ENCODE measurements at regions not wholly inside any gene's neighbourhood (a gene's known extent, or its start where the extent isn't known, plus 50 kb on each side); places are given as distances from the start of the nearest gene placed in this dataset.

GRCh38 chr17:51555153-51555552 is 294.8 kb downstream of the UTP18 start:
- H2AK5ac ChIP-seq (ENCODE audit: low read length): no peak overlapping the region
- no peak overlapping the region for H3K4ac ChIP-seq (ENCODE audit: low read depth, low read length)
- H3K4me2 ChIP-seq (ENCODE audit: low read length): no peak overlapping the region
- no peak overlapping the region for H3K9ac ChIP-seq (ENCODE audit: low read length)
- no peak overlapping the region for H3K4me3 ChIP-seq (ENCODE audit: low read depth, low read length)
- no peak overlapping the region for H4K8ac ChIP-seq (ENCODE audit: low read depth, low read length)
- H3K36me3 ChIP-seq (ENCODE audit: control insufficient read depth in 1 of 2, insufficient read depth in 2 of 2, low read length in 2 of 2): no peaks in the 10 kb centered on the region
- no peak overlapping the region for H2BK12ac ChIP-seq (ENCODE audit: low read length)
- WGBS (ENCODE audit: extremely low coverage, insufficient coverage, insufficient read length): no CpG with 5 or more reads among the region's 1 CpG
- no peak overlapping the region for H3K14ac ChIP-seq (ENCODE audit: low read length)
- H3K4me1 ChIP-seq (ENCODE audit: control insufficient read depth in 1 of 2, insufficient read depth in 2 of 2, low read length in 2 of 2): no peaks in the 10 kb centered on the region
- H3K23ac ChIP-seq (ENCODE audit: low read length): no peak overlapping the region
- H4K91ac ChIP-seq (ENCODE audit: low read depth, low read length): no peak overlapping the region
- no peaks in the 10 kb centered on the region for H3K27me3 ChIP-seq (ENCODE audit: insufficient read depth, low read length)
- no peak overlapping the region for H3K18ac ChIP-seq (ENCODE audit: low read length)
- H3K79me1 ChIP-seq (ENCODE audit: low read length): no peaks in the 10 kb centered on the region
- H3K9me3 ChIP-seq (ENCODE audit: insufficient read depth, low read depth, low read length): no peaks in the 10 kb centered on the region
- DNase-seq: no peak
- no peak overlapping the region for H2BK5ac ChIP-seq (ENCODE audit: low read depth, low read length, poor library complexity)
- H2BK120ac ChIP-seq (ENCODE audit: insufficient read depth, low read length, poor library complexity): no peak overlapping the region
- H3K79me2 ChIP-seq (ENCODE audit: control insufficient read depth, insufficient read depth, low read length, poor library complexity): no peaks in the 10 kb centered on the region
- H4K12ac ChIP-seq (ENCODE audit: low read depth, low read length): no peak overlapping the region
- H3K27ac ChIP-seq (ENCODE audit: low read depth, low read length): no peak overlapping the region
- H2AFZ ChIP-seq (ENCODE audit: insufficient read depth, low read length, poor library complexity): no peak overlapping the region

- Histone ChIP-seq H3K4me1 (ENCODE audit: control insufficient read depth in 1 of 2, insufficient read depth in 2 of 2, low read length in 2 of 2) (no peaks in the 10 kb centered on the region), H3K27ac (ENCODE audit: low read depth, low read length) (no peak overlapping the region), H3K4me2 (ENCODE audit: low read length) (no peak overlapping the region), H4K12ac (ENCODE audit: low read depth, low read length) (no peak overlapping the region), H3K18ac (ENCODE audit: low read length) (no peak overlapping the region), H2BK12ac (ENCODE audit: low read length) (no peak overlapping the region), H3K9ac (ENCODE audit: low read length) (no peak overlapping the region), H3K4me3 (ENCODE audit: low read depth, low read length) (no peak overlapping the region), H2BK5ac (ENCODE audit: low read depth, low read length, poor library complexity) (no peak overlapping the region), H2BK120ac (ENCODE audit: insufficient read depth, low read length, poor library complexity) (no peak overlapping the region), H3K27me3 (ENCODE audit: insufficient read depth, low read length) (no peaks in the 10 kb centered on the region), H4K8ac (ENCODE audit: low read depth, low read length) (no peak overlapping the region), H3K14ac (ENCODE audit: low read length) (no peak overlapping the region), H2AK5ac (ENCODE audit: low read length) (no peak overlapping the region), H3K79me1 (ENCODE audit: low read length) (no peaks in the 10 kb centered on the region), H4K91ac (ENCODE audit: low read depth, low read length) (no peak overlapping the region), H3K9me3 (ENCODE audit: insufficient read depth, low read depth, low read length) (no peaks in the 10 kb centered on the region), H3K4ac (ENCODE audit: low read depth, low read length) (no peak overlapping the region), H3K79me2 (ENCODE audit: control insufficient read depth, insufficient read depth, low read length, poor library complexity) (no peaks in the 10 kb centered on the region), H3K23ac (ENCODE audit: low read length) (no peak overlapping the region), H3K36me3 (ENCODE audit: control insufficient read depth in 1 of 2, insufficient read depth in 2 of 2, low read length in 2 of 2) (no peaks in the 10 kb centered on the region), H2AFZ (ENCODE audit: insufficient read depth, low read length, poor library complexity) (no peak overlapping the region)
- WGBS (ENCODE audit: extremely low coverage, insufficient coverage, insufficient read length): no CpG with 5 or more reads among the region's 3 CpGs
- no peak for DNase-seq
Measured at GRCh38 chr17:51559778-51560177, 299.4 kb downstream of the UTP18 start.

GRCh38 chr17:51560398-51560797 is 300.1 kb downstream of the UTP18 start:
- Histone ChIP-seq H3K4me3 (ENCODE audit: low read depth, low read length) (no peak overlapping the region), H3K79me1 (ENCODE audit: low read length) (no peaks in the 10 kb centered on the region), H3K27me3 (ENCODE audit: insufficient read depth, low read length) (no peaks in the 10 kb centered on the region), H2AK5ac (ENCODE audit: low read length) (no peak overlapping the region), H3K4me1 (ENCODE audit: control insufficient read depth in 1 of 2, insufficient read depth in 2 of 2, low read length in 2 of 2) (no peaks in the 10 kb centered on the region), H3K9ac (ENCODE audit: low read length) (no peak overlapping the region), H2AFZ (ENCODE audit: insufficient read depth, low read length, poor library complexity) (no peak overlapping the region), H2BK120ac (ENCODE audit: insufficient read depth, low read length, poor library complexity) (no peak overlapping the region), H3K27ac (ENCODE audit: low read depth, low read length) (no peak overlapping the region), H3K36me3 (ENCODE audit: control insufficient read depth in 1 of 2, insufficient read depth in 2 of 2, low read length in 2 of 2) (no peaks in the 10 kb centered on the region), H4K8ac (ENCODE audit: low read depth, low read length) (no peak overlapping the region), H4K91ac (ENCODE audit: low read depth, low read length) (no peak overlapping the region), H3K4me2 (ENCODE audit: low read length) (no peak overlapping the region), H2BK5ac (ENCODE audit: low read depth, low read length, poor library complexity) (no peak overlapping the region), H4K12ac (ENCODE audit: low read depth, low read length) (no peak overlapping the region), H3K14ac (ENCODE audit: low read length) (no peak overlapping the region), H3K23ac (ENCODE audit: low read length) (no peak overlapping the region), H3K18ac (ENCODE audit: low read length) (no peak overlapping the region), H3K4ac (ENCODE audit: low read depth, low read length) (no peak overlapping the region), H3K9me3 (ENCODE audit: insufficient read depth, low read depth, low read length) (no peaks in the 10 kb centered on the region), H3K79me2 (ENCODE audit: control insufficient read depth, insufficient read depth, low read length, poor library complexity) (no peaks in the 10 kb centered on the region), H2BK12ac (ENCODE audit: low read length) (no peak overlapping the region)
- DNase-seq: no peak

DNA sequence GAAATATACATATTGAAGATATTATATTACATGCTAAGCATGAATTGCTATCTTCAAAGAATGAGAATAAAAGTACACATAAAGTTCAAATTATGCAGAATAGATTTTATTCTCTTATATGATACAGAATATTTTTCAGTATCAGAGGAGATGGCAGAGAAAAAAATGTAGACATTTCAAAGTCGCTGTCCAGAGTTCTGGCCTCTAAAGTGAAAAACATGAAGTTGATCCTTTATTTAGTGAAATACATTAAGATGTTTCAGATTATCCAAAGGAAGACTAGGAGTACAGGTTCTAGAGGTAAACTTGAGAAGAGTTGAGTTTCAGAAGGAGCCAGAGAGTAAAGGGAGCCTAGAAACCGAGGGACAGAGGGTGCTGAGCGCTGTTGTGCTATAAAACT is 303.6 kb downstream of the UTP18 start:
- H3K36me3 ChIP-seq (ENCODE audit: control insufficient read depth in 1 of 2, insufficient read depth in 2 of 2, low read length in 2 of 2): no peaks in the 10 kb centered on the region
- H3K27me3 ChIP-seq (ENCODE audit: insufficient read depth, low read length): no peaks in the 10 kb centered on the region
- H2BK120ac ChIP-seq (ENCODE audit: insufficient read depth, low read length, poor library complexity): no peak overlapping the region
- H3K4me1 ChIP-seq (ENCODE audit: control insufficient read depth in 1 of 2, insufficient read depth in 2 of 2, low read length in 2 of 2): no peaks in the 10 kb centered on the region
- no peak overlapping the region for H2BK12ac ChIP-seq (ENCODE audit: low read length)
- H3K14ac ChIP-seq (ENCODE audit: low read length): no peak overlapping the region
- no peaks in the 10 kb centered on the region for H3K9me3 ChIP-seq (ENCODE audit: insufficient read depth, low read depth, low read length)
- no CpG with 5 or more reads among the region's 3 CpGs for WGBS (ENCODE audit: extremely low coverage, insufficient coverage, insufficient read length)
- H4K8ac ChIP-seq (ENCODE audit: low read depth, low read length): no peak overlapping the region
- H3K79me1 ChIP-seq (ENCODE audit: low read length): no peaks in the 10 kb centered on the region
- H3K27ac ChIP-seq (ENCODE audit: low read depth, low read length): no peak overlapping the region
- no peak overlapping the region for H2BK5ac ChIP-seq (ENCODE audit: low read depth, low read length, poor library complexity)
- H4K91ac ChIP-seq (ENCODE audit: low read depth, low read length): no peak overlapping the region
- no peak overlapping the region for H2AK5ac ChIP-seq (ENCODE audit: low read length)
- H2AFZ ChIP-seq (ENCODE audit: insufficient read depth, low read length, poor library complexity): no peak overlapping the region
- no peak overlapping the region for H3K4me2 ChIP-seq (ENCODE audit: low read length)
- H3K9ac ChIP-seq (ENCODE audit: low read length): no peak overlapping the region
- no peak overlapping the region for H3K18ac ChIP-seq (ENCODE audit: low read length)
- no peak overlapping the region for H4K12ac ChIP-seq (ENCODE audit: low read depth, low read length)
- no peak overlapping the region for H3K23ac ChIP-seq (ENCODE audit: low read length)
- H3K4me3 ChIP-seq (ENCODE audit: low read depth, low read length): no peak overlapping the region
- no peak overlapping the region for H3K4ac ChIP-seq (ENCODE audit: low read depth, low read length)
- DNase-seq: no peak
- no peaks in the 10 kb centered on the region for H3K79me2 ChIP-seq (ENCODE audit: control insufficient read depth, insufficient read depth, low read length, poor library complexity)

DNA sequence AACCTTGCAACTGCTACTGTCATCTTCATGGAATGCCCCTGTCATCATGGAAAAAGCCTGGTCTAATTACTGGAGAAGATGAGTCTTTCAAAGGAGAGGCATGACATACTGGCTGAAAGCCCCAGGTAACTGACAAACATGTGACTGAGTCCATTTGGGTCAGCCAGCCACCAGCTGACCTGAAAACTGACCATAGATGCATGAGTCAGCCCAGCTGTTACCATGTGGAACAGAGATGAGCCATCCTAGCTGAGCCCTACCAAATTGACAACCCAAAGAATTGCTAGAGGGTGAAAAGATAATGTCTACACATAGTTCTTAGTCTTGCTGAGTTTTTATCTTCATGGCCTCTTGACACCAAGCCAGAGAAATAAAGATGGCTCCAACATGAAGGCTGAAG is 311.8 kb downstream of the UTP18 start:
- Histone ChIP-seq H3K4ac (ENCODE audit: low read depth, low read length) (no peak overlapping the region), H3K9me3 (ENCODE audit: insufficient read depth, low read depth, low read length) (peaks cover 5% of the 10 kb centered on the region), H3K23ac (ENCODE audit: low read length) (no peak overlapping the region), H2AK5ac (ENCODE audit: low read length) (no peak overlapping the region), H3K27ac (ENCODE audit: low read depth, low read length) (no peak overlapping the region), H3K4me1 (ENCODE audit: control insufficient read depth in 1 of 2, insufficient read depth in 2 of 2, low read length in 2 of 2) (no peaks in the 10 kb centered on the region), H2BK5ac (ENCODE audit: low read depth, low read length, poor library complexity) (no peak overlapping the region), H3K14ac (ENCODE audit: low read length) (no peak overlapping the region), H3K79me1 (ENCODE audit: low read length) (no peaks in the 10 kb centered on the region), H3K27me3 (ENCODE audit: insufficient read depth, low read length) (no peaks in the 10 kb centered on the region), H3K4me2 (ENCODE audit: low read length) (no peak overlapping the region), H4K91ac (ENCODE audit: low read depth, low read length) (no peak overlapping the region), H3K4me3 (ENCODE audit: low read depth, low read length) (no peak overlapping the region), H3K36me3 (ENCODE audit: control insufficient read depth in 1 of 2, insufficient read depth in 2 of 2, low read length in 2 of 2) (no peaks in the 10 kb centered on the region), H2AFZ (ENCODE audit: insufficient read depth, low read length, poor library complexity) (no peak overlapping the region), H3K9ac (ENCODE audit: low read length) (no peak overlapping the region), H3K79me2 (ENCODE audit: control insufficient read depth, insufficient read depth, low read length, poor library complexity) (no peaks in the 10 kb centered on the region), H3K18ac (ENCODE audit: low read length) (no peak overlapping the region), H2BK120ac (ENCODE audit: insufficient read depth, low read length, poor library complexity) (no peak overlapping the region), H4K8ac (ENCODE audit: low read depth, low read length) (no peak overlapping the region), H4K12ac (ENCODE audit: low read depth, low read length) (no peak overlapping the region), H2BK12ac (ENCODE audit: low read length) (no peak overlapping the region)
- peak; percentile 42 to 69 for DNase-seq

All from trophoblast cell (in vitro differentiated cells and primary cell).